NCI-H524 (cell line): ENCODE measurements at regions not wholly inside any gene's neighbourhood (a gene's known extent, or its start where the extent isn't known, plus 50 kb on each side); places are given as distances from the start of the nearest gene placed in this dataset.
"Not testable (repeated sequence)": the region's sequence is repeated elsewhere in the genome, so short reads cannot be mapped to it uniquely, and the experiment has no call there.

Experiments
- DNase-seq, 2 experiments: peaks; one replicate each; lab custom pipeline; 2025; lab: John Stamatoyannopoulos, UW

DNA sequence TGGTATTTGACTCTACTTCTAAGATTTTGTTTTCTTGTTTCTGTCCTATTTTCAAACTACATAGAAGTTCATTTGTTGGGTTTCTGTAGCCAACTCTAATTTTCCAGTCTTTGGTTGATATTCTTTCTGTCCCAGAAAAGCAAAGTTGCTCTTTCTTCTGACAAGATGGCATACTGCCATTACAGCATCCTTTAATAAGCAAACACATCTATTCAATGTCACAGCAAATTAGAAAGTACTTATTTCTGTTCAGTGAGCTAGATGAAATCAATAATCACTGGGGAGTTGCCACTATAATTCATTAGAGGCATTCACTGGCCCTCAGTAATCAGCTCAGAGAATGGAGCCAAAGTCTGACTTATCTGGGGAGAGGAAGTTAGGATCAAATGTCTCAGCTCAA is 1258.0 kb upstream of the IGFBP7 start:
- no peak for DNase-seq

DNA sequence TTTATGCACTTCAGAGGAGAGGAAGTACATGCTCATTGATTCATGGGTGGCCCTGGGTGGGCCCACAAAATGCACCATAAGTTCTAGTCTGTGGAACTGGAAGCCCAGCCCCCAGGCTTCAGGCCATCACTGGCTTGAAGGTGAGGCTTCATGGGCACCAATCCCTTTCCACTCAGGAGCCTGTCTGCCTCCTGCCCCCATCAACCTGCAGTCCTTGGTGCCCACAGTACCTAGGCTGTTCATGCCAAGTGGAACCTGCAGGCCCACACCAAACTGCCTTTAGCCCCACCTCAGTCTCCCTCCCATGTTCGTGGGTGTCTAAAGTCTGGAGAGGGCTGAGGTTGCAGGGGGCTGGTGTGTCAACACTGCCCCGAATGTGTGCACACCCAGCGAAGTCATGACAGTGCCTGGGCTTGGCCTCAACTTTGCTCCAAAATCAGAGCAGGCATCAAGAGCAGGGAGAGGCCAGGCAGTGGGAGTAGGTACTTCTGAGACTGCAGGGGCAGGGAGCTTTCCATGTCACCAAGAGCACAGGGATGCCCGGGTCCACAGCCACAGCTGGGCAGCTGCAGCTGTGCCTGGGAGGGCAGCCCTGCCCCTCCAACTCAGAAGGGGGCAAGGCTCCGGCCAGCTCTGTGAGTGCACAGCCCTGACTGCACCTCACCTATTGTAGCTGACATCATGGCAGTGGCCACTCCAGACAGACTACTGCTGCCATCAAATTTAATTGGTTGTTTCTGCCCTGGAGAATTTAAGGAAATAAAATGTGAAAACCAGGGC is 1250.4 kb upstream of the IGFBP7 start:
- DNase-seq, result no peak

DNA sequence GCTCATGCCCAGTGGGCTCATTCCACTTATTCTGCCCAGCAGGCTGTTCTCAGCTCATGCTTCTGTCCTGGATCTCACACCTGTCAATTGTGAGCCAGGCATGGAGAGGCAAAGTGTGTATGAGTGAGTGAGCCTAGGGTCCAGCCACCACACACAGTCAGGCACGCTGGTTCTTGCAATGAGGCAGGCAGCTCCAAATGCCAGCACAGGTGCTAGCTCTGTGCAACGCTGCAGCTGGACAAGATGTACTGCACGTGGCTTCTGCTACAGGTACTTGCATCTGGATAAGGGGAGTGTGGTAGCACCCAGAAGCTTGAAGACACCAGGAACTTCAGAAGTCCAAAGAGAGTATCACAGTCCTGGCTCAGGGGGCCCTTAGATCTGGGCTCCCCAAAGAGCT is 1249.4 kb upstream of the IGFBP7 start:
- DNase-seq, result no peak

DNA sequence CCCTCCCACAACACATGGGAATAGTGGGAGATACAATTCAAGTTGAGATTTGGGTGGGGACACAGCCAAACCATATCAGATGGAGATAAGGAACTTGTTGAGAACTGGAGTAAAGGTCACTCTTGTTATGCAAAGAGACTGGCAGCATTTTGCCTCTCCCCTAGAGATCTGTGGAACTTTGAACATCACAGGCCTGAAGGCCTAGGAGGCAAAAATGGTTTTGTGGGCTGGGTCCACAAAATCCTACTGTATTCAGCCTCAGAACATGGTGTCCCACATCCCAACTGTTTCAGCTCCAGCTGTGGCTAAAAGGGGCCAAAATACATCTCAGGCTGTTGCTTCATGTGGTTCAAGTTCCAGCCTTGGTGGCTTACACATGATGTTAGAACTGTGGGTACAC is 1247.8 kb upstream of the IGFBP7 start:
- DNase-seq, result no peak

DNA sequence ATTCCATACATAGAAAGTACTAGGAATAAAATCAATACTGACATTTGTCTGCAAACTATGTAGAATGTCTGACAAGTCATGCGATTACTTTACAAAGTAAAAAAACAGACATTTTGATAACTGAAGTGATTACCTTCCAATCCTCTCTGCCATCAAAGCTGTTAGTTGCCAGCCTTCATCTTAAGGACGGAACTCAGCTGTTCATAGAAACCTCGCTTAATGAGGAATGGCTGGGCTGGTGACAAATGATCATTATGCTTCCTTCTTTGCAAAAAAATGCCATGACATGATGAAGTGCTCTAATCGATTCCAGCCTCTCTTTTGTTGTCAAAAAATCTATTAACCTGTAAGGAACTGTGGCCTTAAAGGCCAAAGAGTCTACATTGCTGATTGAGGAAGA is 1214.9 kb upstream of the IGFBP7 start:
- DNase-seq, result no peak

DNA sequence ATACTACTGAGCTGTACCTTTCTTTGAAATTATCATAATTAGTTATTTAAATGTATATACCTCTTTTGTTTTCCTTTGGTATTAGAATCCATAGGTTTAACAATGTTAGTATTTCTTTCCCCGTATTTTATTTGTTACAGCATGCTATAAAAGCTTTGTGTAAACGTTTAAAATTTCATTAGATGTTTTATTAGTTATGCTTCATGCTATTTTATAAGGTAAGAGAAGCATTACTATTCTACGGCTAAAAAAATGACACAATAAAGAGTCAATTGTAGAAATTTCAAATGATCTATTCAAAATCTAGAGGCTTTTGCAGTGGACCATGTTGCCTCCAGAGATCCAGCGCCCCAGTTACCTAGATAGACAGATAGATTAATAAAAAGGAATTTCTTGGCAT is 1203.3 kb upstream of the IGFBP7 start:
- DNase-seq, result no peak

DNA sequence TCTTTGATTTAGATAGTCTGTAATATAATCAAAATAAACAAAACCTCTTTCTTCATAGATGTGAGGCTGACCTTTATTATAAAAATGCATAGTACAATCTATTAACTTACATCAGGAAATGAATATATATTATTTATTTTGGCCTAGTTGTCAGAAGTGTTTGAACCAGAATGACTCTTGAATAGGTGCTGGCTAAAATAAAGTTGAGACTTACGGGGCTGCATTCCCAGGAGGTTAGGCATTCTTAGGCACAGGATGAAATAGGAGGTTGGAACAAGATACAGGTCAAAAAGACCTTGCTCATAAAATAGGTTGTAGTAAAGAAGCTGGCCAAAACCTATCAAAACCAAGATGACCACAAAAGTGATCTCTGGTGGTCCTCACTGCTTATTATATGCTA is 1193.3 kb upstream of the IGFBP7 start:
- no peak for DNase-seq

DNA sequence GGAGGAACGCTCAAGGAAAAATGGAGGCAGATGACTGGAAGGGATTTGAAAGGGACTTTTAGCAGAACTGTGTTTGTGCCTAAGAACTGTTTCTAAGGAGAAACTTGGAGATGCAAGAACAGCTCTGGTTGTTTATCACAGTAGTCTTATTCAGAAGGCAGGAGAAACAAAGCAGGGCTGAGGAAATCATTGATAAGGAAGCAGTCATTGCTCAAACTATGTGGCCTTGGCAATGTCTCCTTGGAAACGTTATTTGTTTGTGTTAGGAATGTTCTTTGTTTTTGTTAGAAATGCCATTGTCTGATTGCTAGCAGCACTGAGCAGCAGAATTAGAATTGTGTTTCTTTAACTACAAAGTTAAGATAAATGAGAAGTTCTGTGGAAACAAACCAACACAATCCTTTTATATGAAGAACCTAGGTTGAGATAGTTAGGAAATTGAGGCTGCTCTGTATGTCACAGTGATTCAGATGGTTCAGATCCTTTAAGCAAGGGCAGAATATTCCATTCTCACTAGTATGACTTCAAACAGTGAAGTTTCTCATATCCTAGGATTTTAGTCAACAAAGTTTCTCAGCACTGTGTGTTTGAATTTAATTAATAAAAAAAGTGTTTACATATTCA is 1191.3 kb upstream of the IGFBP7 start:
- DNase-seq, result no peak

DNA sequence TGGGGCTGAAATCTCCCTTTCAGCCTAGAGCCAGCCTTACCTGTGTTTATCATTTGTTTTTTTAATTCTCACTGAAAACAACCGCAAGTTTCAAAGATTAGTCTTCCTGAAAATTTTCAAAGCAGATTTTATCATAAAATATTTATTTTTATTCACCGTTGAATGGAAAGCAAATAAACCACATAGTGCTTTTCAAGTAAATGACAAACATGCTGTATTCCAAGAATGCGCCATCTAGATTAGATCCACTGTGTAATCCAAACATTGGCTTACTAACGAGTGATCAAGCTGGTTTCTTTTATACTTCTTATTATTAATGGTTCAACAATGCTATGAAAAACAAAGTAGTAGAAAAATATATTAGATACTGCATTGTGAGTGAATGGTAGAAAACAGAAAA is 1176.2 kb upstream of the IGFBP7 start:
- DNase-seq, result no peak

DNA sequence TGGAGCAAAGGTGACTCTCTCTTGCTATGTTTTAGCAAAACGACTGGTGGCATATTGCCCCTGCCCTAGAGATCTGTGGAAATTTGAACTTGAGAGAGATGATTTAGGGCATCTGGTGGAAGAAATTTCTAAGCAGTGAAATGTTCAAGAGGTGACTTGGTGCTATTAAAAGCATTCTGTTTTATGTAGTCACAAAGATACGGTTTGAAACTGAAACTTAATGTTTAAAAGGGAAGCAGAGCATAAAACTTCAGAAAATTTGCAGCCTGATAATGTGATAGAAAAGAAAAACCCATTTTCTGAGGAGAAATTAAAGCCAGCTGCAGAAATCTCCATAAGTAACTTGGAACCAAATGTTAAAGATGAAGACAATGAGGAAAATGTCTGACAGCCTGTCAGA is 1170.7 kb upstream of the IGFBP7 start:
- not testable (repeated sequence) for DNase-seq

DNA sequence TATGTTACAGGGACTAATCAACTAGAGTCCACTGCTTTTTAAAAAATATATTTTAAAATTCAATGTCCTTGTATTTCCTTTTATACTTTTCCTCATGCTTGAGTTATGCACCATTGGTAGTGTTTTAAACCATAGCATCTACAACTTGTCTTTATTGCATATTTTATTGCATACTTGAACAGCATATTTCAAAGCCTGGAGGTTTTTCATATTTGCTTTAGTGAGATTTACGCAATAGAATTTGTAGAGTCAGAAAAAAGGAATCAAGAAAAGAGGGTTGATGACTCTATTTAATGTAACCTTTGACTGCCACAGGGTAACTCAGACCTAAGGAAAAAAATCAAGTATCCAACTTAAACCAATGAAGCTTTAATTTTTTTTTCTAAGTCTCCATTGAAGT is 1165.7 kb upstream of the IGFBP7 start:
- no peak for DNase-seq

DNA sequence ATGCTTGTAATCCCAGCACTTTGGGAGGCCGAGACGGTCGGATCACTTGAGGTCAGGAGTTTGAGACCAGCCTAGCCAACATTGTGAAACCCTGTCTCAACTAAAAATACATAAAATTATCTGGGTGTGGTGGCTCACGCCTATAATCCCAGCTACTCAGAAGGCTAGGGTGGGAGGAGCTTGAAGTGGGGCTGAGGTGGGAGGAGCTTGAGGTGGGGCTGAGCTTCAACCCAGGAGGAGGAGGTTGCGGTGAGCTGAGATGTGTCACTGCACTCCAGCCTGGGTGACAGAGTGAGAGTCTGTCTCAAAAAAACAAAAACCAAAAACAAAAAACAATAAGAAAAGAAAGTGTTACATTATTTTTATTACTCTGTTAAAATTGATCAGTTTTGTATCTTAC is 1164.4 kb upstream of the IGFBP7 start:
- no peak for DNase-seq

DNA sequence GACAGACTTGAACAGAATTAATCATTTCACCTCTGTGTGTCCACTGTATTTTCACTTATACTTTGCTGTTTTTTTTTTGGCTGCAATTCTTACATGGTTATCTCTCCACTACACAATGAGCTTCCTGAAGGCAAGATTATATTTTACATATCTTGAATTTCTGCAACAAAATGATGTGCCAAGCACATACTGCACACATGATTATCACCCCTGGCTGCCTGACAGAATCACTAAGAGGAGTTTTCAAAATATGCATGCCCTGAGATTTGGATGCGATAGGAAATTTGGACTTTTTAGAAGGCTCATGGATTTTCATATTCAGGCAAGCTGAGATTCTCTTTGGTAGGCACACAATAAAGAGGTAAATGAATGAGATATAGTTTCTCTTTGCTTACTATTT is 1162.1 kb upstream of the IGFBP7 start:
- DNase-seq, result no peak

DNA sequence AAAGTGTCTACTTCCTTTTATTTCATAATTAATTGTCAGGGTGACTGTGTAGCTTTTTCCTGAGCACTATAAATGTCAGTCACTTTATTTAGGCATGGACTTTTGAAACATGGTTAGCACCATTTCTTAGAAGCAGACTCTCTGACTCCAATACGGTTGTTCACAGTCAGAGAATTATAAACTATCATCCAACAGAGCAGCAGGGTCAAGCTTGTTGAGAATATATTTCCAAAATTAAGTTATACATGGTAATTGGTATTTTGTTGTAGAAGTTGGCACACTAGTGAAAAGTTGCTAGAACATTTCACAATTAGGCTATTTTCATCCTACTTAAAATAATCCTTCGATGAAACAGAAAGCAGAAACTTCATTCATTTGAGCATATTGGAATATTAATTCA is 1155.5 kb upstream of the IGFBP7 start:
- no peak for DNase-seq

DNA sequence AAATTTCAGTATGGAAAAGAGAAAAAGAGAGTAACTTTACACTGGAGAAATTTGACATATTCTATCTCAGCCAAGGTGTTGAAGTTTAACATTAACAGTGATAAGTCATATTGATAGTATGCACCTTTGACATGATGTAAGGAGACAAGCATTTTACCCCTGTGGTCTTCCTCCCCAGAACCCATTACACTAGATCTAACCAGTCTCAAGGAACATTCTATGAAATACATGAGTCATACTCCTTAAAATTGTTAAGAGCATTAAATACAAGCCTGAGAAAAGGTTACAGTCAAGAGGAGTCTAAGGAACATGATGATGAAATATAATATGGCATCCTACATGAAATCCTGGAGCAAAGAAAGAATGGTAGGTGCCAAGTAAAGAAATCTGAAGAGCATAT is 1151.3 kb upstream of the IGFBP7 start:
- DNase-seq, result peak in 1 of 2 experiments; percentile 7

DNA sequence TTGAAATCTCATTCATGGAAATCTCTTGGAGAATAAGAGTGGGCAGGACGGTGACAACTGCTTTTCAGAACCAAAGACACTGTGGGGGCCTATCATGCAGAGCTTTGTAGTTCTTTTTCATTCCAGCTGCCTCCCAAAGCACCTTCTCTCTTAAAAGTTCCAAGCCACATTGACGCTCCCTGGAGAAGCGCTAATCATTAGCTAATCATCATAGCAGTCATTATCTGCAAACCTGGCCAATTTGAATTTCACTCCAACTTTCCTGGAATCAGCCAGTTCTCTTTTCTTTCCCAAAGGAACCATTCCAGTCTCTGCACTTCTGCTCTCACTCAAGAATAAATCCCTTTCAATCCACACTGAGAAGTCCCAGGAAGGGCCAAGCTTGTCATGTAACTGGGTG is 1144.1 kb upstream of the IGFBP7 start:
- no peak for DNase-seq

DNA sequence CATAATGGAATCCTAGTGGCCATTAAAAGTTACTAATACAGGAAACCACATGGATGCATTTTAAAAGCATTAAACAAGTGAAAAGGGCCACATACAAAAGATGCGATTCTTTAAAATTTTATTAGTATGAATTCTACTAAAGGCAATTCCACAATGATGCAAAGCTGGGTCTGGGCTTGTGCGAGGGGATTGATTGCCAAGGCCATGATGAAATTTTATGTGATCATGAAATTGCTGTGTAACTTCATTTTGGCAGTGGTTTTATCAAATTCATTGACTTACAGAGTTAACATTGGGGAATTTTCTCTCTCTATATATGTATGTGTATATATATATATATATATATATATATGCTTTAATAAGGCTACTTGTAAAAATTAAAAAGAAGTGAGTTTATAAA is 1142.5 kb upstream of the IGFBP7 start:
- no peak for DNase-seq

DNA sequence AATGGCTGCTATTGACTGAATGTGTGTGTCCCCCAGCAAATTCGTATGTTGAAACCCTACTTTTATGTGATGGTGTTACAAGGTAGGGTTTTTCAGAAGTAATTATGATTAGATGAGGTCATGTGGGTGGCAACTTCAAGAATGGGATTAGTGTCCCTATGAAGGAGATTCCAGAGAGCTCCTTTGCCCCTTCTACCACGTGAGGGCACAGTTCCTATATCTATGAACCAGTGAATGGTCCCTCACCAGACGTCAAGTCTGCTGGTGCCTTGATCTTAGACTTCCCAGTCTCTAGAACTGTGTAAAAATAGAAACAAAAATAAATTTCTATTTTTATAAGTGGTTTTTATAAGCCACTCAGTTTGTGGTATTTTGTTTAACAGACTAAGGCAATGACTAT is 1137.6 kb upstream of the IGFBP7 start:
- DNase-seq, result peak; percentile 4 to 57

DNA sequence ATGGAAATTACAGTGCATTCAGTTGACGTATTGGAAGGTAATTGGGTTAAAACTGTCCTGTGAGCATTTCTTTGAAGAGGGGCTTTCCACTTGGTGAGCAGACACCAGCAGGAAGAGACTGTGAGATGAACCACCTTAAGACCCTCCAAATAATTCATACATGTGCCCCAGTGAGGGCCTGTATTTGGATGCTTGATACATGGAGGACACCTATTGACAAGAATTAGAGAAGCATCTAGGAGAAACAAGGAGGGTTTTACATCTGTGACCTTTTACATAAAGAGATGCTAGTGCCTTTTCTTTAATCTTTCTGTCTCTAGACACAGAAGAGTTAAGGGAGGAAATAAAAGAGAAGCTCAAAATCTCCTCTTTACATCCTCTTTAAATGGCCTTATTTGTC is 1115.3 kb upstream of the IGFBP7 start:
- DNase-seq, result peak; percentile 3 to 52

DNA sequence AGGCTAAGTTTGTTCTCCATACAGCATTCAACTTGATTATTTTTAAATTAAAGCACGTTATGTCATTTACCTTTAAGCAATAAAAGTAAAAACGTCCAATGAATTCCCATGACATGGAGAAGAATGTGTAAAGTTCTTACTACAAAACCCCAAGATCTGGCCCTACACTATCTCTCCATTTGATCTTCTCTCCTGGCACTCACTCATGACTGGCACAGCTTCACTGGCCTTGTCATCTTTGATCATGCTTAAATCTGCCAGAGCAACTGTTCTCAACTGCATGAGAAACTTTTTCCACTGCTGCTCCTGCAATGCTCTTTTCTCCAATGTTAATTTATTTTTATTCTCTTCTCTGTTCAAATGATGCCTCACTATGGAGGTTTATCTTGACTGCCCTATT is 1109.0 kb upstream of the IGFBP7 start:
- no peak for DNase-seq

DNA sequence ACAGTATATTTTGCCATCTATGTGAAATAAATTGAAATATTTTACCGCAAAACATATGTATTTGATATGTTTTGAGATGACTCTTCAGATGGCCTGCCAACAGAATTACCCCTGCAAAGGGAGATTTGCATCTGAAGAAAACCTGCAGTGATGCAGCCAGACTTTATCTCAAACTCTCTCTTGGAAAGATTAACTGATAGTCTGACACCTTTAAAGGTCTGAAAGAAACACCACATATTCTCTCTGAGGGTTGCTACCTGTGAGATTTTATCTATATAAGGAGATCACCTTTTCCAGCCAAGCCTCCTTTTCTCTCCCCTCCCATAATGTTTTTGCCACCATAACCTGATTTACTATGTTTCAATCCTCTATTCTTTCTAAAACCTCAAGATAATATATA is 1106.3 kb upstream of the IGFBP7 start:
- DNase-seq, result no peak

DNA sequence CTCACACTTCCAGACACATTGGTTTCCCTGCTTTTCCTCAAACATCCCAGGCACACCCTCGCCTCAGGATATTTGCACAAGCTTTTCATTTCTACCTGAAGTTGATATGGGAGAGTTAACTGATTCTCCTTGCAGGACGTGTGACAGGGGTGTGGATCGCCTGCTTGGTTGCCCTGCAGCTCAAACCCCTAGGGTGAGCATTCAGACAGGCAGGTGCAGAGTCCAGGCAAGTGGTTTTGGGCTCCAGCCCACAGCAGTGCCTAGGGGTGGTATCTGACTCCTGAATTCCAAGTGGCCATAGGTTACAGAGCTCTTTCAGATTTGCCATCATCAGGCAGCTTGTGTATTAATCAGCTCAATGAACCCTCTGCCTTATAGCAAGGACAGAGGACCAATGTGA is 1104.2 kb upstream of the IGFBP7 start:
- DNase-seq, result no peak

DNA sequence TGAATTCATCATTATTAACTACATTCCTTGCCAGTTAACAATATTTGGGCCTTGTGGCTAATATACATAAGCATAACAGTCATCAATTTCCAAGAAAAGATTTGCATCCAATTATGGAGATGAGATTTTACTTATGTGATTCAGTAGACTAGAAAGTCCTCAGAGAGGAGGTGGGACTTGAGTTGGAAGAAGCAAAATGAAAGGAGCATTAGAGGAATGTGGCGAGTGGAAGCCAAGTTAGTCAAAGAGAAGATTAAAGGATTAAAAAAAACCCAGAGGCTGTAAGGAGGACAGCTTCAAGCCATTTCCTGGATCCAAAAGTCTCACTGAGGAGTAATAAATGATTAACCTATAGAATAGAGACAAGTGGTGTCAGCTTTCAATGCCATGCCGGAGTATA is 1099.4 kb upstream of the IGFBP7 start:
- DNase-seq, result no peak

DNA sequence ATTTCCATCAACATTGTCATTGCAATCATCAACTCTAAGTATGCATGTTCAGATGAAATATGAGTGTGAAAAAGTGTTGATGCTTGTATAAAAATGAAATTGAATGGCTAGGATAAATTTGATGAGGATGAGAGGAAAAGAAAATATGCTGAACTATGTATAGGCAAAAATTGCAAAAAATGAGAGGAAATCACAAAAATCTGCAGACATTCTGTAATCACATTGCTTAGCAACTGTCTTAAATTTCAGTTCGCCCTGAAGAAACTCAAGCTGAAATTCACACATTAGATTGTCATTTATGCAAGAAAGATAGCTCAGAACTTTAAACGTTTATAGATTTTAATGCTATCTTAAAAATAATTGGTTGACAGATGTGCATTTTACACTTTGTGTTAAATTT is 1098.8 kb upstream of the IGFBP7 start:
- no peak for DNase-seq
